GM23338 (cell line): ENCODE measurements at regions not wholly inside any gene's neighbourhood (a gene's known extent, or its start where the extent isn't known, plus 50 kb on each side); places are given as distances from the start of the nearest gene placed in this dataset.

Experiments
- ATAC-seq: fragments of 200-7000 bp; cut with Tn5 transposase; 3 replicates; pipeline ENCODE4 v1.9.1; 2020
- DNase-seq: peaks from one replicate; pipeline ENCODE4 v3.0.0-alpha.2; 2015; ENCODE audit warnings: low spot score
- H2AFZ ChIP-seq: fragments of 200-600 bp; sonication (generic); 2 replicates; pipeline ENCODE4 v1.8.0; 2016; ENCODE audit warnings: antibody characterized with exemption, mild to moderate bottlenecking, moderate library complexity
- H3F3A ChIP-seq: fragments of 200-600 bp; sonication (generic); replicated peaks from 2 replicates; pipeline ENCODE4 v1.8.0; 2017; ENCODE audit warnings: antibody characterized with exemption, mixed run types, low read depth
- H3K27ac ChIP-seq: fragments of 200-600 bp; sonication (generic); 2 replicates; pipeline ENCODE4 v1.6.1; 2016; ENCODE audit warnings: low read depth
- H3K27me3 ChIP-seq: fragments of 200-600 bp; sonication (generic); 2 replicates; pipeline ENCODE4 v1.8.0; 2016; ENCODE audit warnings: mild to moderate bottlenecking, mixed run types, moderate library complexity; ENCODE audit not compliant: insufficient read depth
- H3K36me3 ChIP-seq: fragments of 200-600 bp; sonication (generic); 2 replicates; pipeline ENCODE4 v1.8.0; 2016; ENCODE audit warnings: mild to moderate bottlenecking; ENCODE audit not compliant: insufficient read depth
- H3K4me1 ChIP-seq: fragments of 200-600 bp; sonication (generic); 2 replicates; pipeline ENCODE4 v1.8.0; 2016; ENCODE audit warnings: mild to moderate bottlenecking, moderate library complexity; ENCODE audit not compliant: insufficient read depth
- H3K4me2 ChIP-seq: fragments of 200-600 bp; sonication (generic); 2 replicates; pipeline ENCODE4 v1.7.1; 2017; ENCODE audit warnings: mixed run types
- H3K4me3 ChIP-seq: fragments of 200-600 bp; sonication (generic); 2 replicates; pipeline ENCODE4 v1.6.1; 2016; ENCODE audit warnings: mixed run types
- H3K79me2 ChIP-seq: fragments of 200-600 bp; sonication (generic); replicated peaks from 2 replicates; pipeline ENCODE4 v1.8.0; 2017; ENCODE audit warnings: mild to moderate bottlenecking; ENCODE audit not compliant: insufficient read depth
- H3K9me2 ChIP-seq: fragments of 200-600 bp; sonication (generic); 2 replicates; pipeline ENCODE4 v1.8.0; 2017; ENCODE audit not compliant: insufficient read depth
- H4K20me1 ChIP-seq: fragments of 200-600 bp; sonication (generic); replicated peaks from 2 replicates; pipeline ENCODE4 v1.8.0; 2017; ENCODE audit warnings: mild to moderate bottlenecking; ENCODE audit not compliant: insufficient read depth
- H3K27ac Mint-ChIP-seq: 2 replicates; pipeline ENCODE4 v1.8.0; 2020; ENCODE audit warnings: inconsistent platforms, mild to moderate bottlenecking, moderate library complexity, mixed read lengths
- H3K27me3 Mint-ChIP-seq: 3 replicates; pipeline ENCODE4 v1.8.0; 2022; ENCODE audit warnings: low read depth, mild to moderate bottlenecking, moderate library complexity, mixed read lengths, inconsistent platforms; ENCODE audit not compliant: insufficient read depth, poor library complexity
- H3K36me3 Mint-ChIP-seq: 3 replicates; pipeline ENCODE4 v1.8.0; 2021; ENCODE audit warnings: low read depth, mild to moderate bottlenecking, inconsistent platforms, moderate library complexity, mixed read lengths
- H3K4me1 Mint-ChIP-seq: 3 replicates; pipeline ENCODE4 v1.8.0; 2020; ENCODE audit warnings: mild to moderate bottlenecking, inconsistent platforms, mixed read lengths
- H3K4me3 Mint-ChIP-seq: 3 replicates; pipeline ENCODE4 v1.8.0; 2021; ENCODE audit warnings: moderate library complexity, mild to moderate bottlenecking, inconsistent platforms, mixed read lengths
- H3K9me3 Mint-ChIP-seq: 3 replicates; pipeline ENCODE4 v1.8.0; 2020; ENCODE audit warnings: moderate library complexity, mild to moderate bottlenecking, inconsistent platforms, mixed read lengths
- CREB1 ChIP-seq: fragments of 250-450 bp; sonication (Bioruptor Pico); IDR thresholded peaks from 2 replicates; pipeline ENCODE4 v1.5.0; 2020; ENCODE audit warnings: low read depth, mild to moderate bottlenecking, moderate library complexity
- EZH2 ChIP-seq: fragments of 200-600 bp; sonication (generic); IDR thresholded peaks from one replicate; pipeline ENCODE4 v1.8.0; 2017; ENCODE audit warnings: antibody characterized with exemption, mild to moderate bottlenecking, low read depth; ENCODE audit not compliant: unreplicated experiment
- EZH2phosphoT487 ChIP-seq: fragments of 200-600 bp; sonication (generic); IDR thresholded peaks from one replicate; pipeline ENCODE4 v1.8.1; 2018; ENCODE audit warnings: antibody characterized with exemption; ENCODE audit not compliant: unreplicated experiment
- JUNB ChIP-seq: IDR thresholded peaks from one replicate; pipeline ENCODE4 v1.6.1; 2016; ENCODE audit warnings: antibody characterized with exemption; ENCODE audit not compliant: unreplicated experiment
- NANOG ChIP-seq: IDR thresholded peaks from 2 replicates; pipeline ENCODE4 v1.6.1; 2016; ENCODE audit warnings: antibody characterized with exemption, borderline replicate concordance
- STAT1 ChIP-seq: IDR thresholded peaks from one replicate; pipeline ENCODE4 v1.6.1; 2016; ENCODE audit warnings: antibody characterized with exemption; ENCODE audit not compliant: unreplicated experiment
- ZNF114 ChIP-seq: fragments of 250-450 bp; sonication (Bioruptor Pico); IDR thresholded peaks from 2 replicates; pipeline ENCODE4 v1.5.0; 2020; ENCODE audit warnings: mild to moderate bottlenecking, moderate library complexity
- TF ChIP-seq, protein P1 (sequence below): fragments of 250-450 bp; sonication (Bioruptor Pico); IDR thresholded peaks from 2 replicates; pipeline ENCODE4 v1.5.0; 2020; ENCODE audit warnings: mild to moderate bottlenecking, moderate library complexity
- TF ChIP-seq, protein P2 (sequence below), 2 experiments: fragments of 200-600 bp in 1 of 2; sonication (generic) in 1 of 2; conservative IDR thresholded peaks; 2 replicates each; pipeline versions ENCODE4 v1.5.1 to v1.6.1; 2016 to 2017; ENCODE audit warnings: antibody characterized with exemption in 2 of 2, low read depth in 2 of 2, mild to moderate bottlenecking in 2 of 2, moderate library complexity in 1 of 2

DNA sequence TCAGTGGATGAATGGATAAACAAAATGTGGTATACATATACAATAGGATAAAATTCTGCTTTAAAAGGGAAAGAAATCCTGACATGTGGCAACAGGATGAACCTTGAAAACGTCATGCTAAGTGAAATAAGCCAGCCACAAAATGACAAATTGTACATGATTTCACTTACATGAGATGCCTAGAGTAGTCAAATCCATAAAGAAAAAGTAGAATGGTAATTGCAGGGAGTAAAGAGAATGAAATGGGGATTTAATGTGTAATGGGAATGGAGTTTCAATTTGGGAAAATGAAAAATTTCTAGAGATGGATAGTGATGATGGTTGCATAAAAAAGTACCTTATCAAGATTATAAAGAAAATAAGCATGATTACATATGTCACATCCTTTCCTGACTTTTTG, 1489.2 kb upstream of the C9orf72 start (continued):
- TF ChIP-seq, protein P1, sequence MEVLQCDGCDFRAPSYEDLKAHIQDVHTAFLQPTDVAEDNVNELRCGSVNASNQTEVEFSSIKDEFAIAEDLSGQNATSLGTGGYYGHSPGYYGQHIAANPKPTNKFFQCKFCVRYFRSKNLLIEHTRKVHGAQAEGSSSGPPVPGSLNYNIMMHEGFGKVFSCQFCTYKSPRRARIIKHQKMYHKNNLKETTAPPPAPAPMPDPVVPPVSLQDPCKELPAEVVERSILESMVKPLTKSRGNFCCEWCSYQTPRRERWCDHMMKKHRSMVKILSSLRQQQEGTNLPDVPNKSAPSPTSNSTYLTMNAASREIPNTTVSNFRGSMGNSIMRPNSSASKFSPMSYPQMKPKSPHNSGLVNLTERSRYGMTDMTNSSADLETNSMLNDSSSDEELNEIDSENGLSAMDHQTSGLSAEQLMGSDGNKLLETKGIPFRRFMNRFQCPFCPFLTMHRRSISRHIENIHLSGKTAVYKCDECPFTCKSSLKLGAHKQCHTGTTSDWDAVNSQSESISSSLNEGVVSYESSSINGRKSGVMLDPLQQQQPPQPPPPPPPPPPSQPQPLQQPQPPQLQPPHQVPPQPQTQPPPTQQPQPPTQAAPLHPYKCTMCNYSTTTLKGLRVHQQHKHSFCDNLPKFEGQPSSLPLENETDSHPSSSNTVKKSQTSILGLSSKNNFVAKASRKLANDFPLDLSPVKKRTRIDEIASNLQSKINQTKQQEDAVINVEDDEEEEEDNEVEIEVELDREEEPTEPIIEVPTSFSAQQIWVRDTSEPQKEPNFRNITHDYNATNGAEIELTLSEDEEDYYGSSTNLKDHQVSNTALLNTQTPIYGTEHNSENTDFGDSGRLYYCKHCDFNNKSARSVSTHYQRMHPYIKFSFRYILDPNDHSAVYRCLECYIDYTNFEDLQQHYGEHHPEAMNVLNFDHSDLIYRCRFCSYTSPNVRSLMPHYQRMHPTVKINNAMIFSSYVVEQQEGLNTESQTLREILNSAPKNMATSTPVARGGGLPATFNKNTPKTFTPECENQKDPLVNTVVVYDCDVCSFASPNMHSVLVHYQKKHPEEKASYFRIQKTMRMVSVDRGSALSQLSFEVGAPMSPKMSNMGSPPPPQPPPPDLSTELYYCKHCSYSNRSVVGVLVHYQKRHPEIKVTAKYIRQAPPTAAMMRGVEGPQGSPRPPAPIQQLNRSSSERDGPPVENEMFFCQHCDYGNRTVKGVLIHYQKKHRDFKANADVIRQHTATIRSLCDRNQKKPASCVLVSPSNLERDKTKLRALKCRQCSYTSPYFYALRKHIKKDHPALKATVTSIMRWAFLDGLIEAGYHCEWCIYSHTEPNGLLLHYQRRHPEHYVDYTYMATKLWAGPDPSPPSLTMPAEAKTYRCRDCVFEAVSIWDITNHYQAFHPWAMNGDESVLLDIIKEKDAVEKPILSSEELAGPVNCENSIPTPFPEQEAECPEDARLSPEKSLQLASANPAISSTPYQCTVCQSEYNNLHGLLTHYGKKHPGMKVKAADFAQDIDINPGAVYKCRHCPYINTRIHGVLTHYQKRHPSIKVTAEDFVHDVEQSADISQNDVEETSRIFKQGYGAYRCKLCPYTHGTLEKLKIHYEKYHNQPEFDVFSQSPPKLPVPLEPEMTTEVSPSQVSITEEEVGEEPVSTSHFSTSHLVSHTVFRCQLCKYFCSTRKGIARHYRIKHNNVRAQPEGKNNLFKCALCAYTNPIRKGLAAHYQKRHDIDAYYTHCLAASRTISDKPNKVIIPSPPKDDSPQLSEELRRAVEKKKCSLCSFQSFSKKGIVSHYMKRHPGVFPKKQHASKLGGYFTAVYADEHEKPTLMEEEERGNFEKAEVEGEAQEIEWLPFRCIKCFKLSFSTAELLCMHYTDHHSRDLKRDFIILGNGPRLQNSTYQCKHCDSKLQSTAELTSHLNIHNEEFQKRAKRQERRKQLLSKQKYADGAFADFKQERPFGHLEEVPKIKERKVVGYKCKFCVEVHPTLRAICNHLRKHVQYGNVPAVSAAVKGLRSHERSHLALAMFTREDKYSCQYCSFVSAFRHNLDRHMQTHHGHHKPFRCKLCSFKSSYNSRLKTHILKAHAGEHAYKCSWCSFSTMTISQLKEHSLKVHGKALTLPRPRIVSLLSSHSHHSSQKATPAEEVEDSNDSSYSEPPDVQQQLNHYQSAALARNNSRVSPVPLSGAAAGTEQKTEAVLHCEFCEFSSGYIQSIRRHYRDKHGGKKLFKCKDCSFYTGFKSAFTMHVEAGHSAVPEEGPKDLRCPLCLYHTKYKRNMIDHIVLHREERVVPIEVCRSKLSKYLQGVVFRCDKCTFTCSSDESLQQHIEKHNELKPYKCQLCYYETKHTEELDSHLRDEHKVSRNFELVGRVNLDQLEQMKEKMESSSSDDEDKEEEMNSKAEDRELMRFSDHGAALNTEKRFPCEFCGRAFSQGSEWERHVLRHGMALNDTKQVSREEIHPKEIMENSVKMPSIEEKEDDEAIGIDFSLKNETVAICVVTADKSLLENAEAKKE (CRISPR knock-in tag), result no peak
- TF ChIP-seq JUNB (no peak), ZNF114 (CRISPR knock-in tag) (no peak)

DNA sequence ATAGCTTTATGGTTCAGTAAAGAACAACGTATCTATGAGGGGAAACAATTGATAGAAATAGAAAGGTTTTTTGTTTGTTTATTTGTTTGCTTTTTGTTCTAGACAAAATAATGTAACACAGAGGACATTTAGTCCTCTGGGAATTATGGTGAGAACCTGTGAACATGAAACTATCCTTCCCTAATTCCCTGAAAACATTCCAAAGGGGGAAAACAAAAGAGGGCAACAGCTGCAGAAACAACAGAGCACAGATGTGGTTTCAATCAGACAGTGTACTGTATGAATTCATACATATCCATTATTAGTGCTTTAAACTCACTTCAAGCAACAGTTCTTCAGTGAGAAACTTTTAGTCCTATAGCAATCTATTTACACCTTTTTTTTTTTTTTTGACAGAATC, 1489.8 kb upstream of the C9orf72 start:
- no peaks in the 10 kb centered on the region for H3K9me3 Mint-ChIP-seq
- H4K20me1 ChIP-seq, result no peaks in the 10 kb centered on the region
- H3K27me3 Mint-ChIP-seq, result no peaks in the 10 kb centered on the region
- H3K4me1 Mint-ChIP-seq, result peaks cover 23% of the 10 kb centered on the region
- no peaks in the 10 kb centered on the region for H3K79me2 ChIP-seq
- H2AFZ ChIP-seq, result no peak overlapping the region
- H3K4me2 ChIP-seq, result no peak overlapping the region
- DNase-seq, result no peak
- H3K4me3 ChIP-seq, result no peak overlapping the region
- H3K36me3 ChIP-seq, result no peaks in the 10 kb centered on the region
- no peak for ATAC-seq
- no peak overlapping the region for H3K27ac ChIP-seq
- H3K27me3 ChIP-seq, result no peaks in the 10 kb centered on the region
- H3F3A ChIP-seq, result no peaks in the 10 kb centered on the region
- H3K36me3 Mint-ChIP-seq, result no peaks in the 10 kb centered on the region
- no peak overlapping the region for H3K27ac Mint-ChIP-seq
- peaks cover 8% of the 10 kb centered on the region; the same call in 1 of the 2 replicates for H3K4me1 ChIP-seq
- no peak overlapping the region for H3K4me3 Mint-ChIP-seq
- no peaks in the 10 kb centered on the region for H3K9me2 ChIP-seq
- TF ChIP-seq, protein P2, sequence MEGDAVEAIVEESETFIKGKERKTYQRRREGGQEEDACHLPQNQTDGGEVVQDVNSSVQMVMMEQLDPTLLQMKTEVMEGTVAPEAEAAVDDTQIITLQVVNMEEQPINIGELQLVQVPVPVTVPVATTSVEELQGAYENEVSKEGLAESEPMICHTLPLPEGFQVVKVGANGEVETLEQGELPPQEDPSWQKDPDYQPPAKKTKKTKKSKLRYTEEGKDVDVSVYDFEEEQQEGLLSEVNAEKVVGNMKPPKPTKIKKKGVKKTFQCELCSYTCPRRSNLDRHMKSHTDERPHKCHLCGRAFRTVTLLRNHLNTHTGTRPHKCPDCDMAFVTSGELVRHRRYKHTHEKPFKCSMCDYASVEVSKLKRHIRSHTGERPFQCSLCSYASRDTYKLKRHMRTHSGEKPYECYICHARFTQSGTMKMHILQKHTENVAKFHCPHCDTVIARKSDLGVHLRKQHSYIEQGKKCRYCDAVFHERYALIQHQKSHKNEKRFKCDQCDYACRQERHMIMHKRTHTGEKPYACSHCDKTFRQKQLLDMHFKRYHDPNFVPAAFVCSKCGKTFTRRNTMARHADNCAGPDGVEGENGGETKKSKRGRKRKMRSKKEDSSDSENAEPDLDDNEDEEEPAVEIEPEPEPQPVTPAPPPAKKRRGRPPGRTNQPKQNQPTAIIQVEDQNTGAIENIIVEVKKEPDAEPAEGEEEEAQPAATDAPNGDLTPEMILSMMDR (conservative IDR thresholded peaks at IDR 0.05; ENCODE audit: low read depth in 2 of 2), result no peak
- no peak for TF ChIP-seq EZH2phosphoT487
- no peak for TF ChIP-seq EZH2
- TF ChIP-seq JUNB, result no peak
- no peak for TF ChIP-seq NANOG
- no peak for TF ChIP-seq CREB1
- TF ChIP-seq STAT1, result no peak
- TF ChIP-seq, protein P1 (CRISPR knock-in tag), result no peak
